ENCODE measurements at regions not wholly inside any gene's neighbourhood (a gene's known extent, or its start where the extent isn't known, plus 50 kb on each side); places are given as distances from the start of the nearest gene placed in this dataset.
A peak's percentile ranks its signal among the peaks of the same experiment; 100 is the strongest.

DNA sequence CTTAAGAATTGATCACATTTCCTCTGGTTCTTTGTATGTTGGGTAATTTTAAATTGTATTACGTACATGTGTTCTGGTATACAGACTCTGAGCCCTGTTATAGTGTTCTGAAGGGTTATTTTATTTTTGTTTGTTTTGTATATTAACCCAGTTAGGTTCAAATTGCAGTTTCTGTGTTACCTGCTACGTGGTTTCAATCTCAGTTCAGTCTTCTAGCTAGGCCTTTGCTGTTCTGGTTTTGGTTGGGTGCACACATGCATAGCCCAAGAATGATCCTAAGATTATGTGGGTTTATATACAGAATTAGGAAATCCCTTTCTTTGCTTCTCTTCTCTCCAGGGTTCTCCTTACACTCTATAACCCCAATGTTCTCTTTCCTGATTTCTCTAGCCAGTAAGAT is 161.0 kb downstream of the PPP1R2C start:
- Histone ChIP-seq H3K4me3 (no peak overlapping the region), H3K4me1 (replicated peaks in 1 of 2) (no peaks in the 10 kb centered on the region), H3K9me3 (replicated peaks in 1 of 3) (no peaks in the 10 kb centered on the region), H3K27me3 (peaks cover 4% of the 10 kb centered on the region), H3K36me3 (replicated peaks in 1 of 2) (no peaks in the 10 kb centered on the region), H3K27ac (no peak overlapping the region)
- DNase-seq, result no peak
- TF ChIP-seq CTCF (IDR thresholded peaks at IDR 0.05), result no peak
- TF ChIP-seq POLR2A (IDR thresholded peaks at IDR 0.05), result no peak
- WGBS, 4 donors, result 71 to 92% (median 83%) methylated on average over 2 of the region's 2 CpGs
- intact Hi-C loops (cut with DNase I), result no loop called here

DNA sequence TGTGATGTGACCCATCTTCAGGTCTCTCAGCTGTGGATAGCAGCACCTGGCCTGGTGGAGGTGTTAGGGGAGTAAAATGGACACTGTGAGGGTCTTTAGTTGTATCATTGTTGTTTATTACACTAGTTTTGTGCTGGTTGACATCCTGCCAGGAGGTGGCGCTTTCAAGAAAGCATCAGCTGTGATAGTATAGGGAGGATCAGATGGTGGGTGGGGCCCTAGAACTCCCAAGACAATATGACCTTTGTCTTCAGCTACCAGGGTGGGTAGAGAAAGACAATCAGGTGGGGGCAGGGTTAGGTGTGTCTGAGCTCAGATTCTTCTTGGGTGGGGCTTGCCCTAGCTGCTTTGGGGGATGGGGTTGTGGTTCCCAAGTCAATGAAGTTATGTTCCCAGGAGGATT is 162.8 kb downstream of the PPP1R2C start:
- no peaks in the 10 kb centered on the region for H3K4me1 ChIP-seq (replicated peaks in 1 of 2)
- no peaks in the 10 kb centered on the region for H3K36me3 ChIP-seq (replicated peaks in 1 of 2)
- no peak overlapping the region for H3K27ac ChIP-seq
- peak in 1 of 7 donors; percentile 22 for DNase-seq
- intact Hi-C loops (cut with DNase I), result no loop called here
- 48 to 96% (median 80%) methylated on average over 1 of the region's 1 CpG for WGBS, 4 donors
- no peaks in the 10 kb centered on the region for H3K9me3 ChIP-seq (replicated peaks in 1 of 3)
- H3K27me3 ChIP-seq, result no peaks in the 10 kb centered on the region
- TF ChIP-seq POLR2A (IDR thresholded peaks at IDR 0.05) (no peak), CTCF (IDR thresholded peaks at IDR 0.05) (no peak)
- H3K4me3 ChIP-seq, result no peak overlapping the region

GRCh38 chrX:42606591-42606990 is 171.4 kb downstream of the PPP1R2C start:
- no peaks in the 10 kb centered on the region for H3K4me1 ChIP-seq (replicated peaks in 1 of 2)
- TF ChIP-seq POLR2A (IDR thresholded peaks at IDR 0.05) (no peak), CTCF (IDR thresholded peaks at IDR 0.05) (no peak)
- no peaks in the 10 kb centered on the region for H3K36me3 ChIP-seq (replicated peaks in 1 of 2)
- 83 to 93% (median 88%) methylated on average over 4 of the region's 4 CpGs for WGBS, 4 donors
- H3K4me3 ChIP-seq, result no peak overlapping the region
- H3K9me3 ChIP-seq (replicated peaks in 1 of 3), result no peaks in the 10 kb centered on the region
- intact Hi-C loops (cut with DNase I), result no loop called here
- DNase-seq, result no peak
- H3K27ac ChIP-seq, result no peak overlapping the region
- peaks cover 4% of the 10 kb centered on the region for H3K27me3 ChIP-seq

DNA sequence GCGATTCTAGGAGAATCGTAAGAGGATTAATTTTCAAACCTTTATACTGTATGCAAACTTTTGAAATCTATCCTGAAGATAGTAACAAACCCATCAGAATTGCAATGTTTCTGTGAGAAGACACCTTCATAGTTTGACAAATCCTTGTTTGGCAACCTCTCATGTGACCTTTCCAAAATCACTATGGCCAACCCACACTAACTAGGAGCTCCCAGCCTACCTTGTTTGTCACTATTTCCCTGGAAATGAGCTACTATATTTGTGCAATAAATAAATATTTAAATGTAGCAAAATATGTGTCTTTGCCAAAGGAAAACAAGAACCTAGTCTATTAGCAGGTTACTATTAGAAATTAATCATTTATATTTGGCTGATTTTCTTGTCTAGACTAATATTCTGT is 173.7 kb downstream of the PPP1R2C start:
- DNase-seq, result no peak
- intact Hi-C loops (cut with DNase I), result no loop called here
- peaks cover 4% of the 10 kb centered on the region for H3K27me3 ChIP-seq
- no peaks in the 10 kb centered on the region for H3K36me3 ChIP-seq (replicated peaks in 1 of 2)
- WGBS, 4 donors, result 84 to 95% (median 90%) methylated on average over 2 of the region's 2 CpGs
- H3K27ac ChIP-seq, result no peak overlapping the region
- H3K9me3 ChIP-seq (replicated peaks in 1 of 3), result no peaks in the 10 kb centered on the region
- H3K4me3 ChIP-seq, result no peak overlapping the region
- TF ChIP-seq POLR2A (IDR thresholded peaks at IDR 0.05) (no peak), CTCF (IDR thresholded peaks at IDR 0.05) (no peak)
- no peaks in the 10 kb centered on the region for H3K4me1 ChIP-seq (replicated peaks in 1 of 2)
